GM18517 (cell line): ENCODE measurements at regions not wholly inside any gene's neighbourhood (a gene's known extent, or its start where the extent isn't known, plus 50 kb on each side); places are given as distances from the start of the nearest gene placed in this dataset.
A peak's percentile ranks its signal among the peaks of the same experiment; 100 is the strongest.

Experiments used
- ATAC-seq: cut with Tn5 transposase; IDR thresholded peaks from one replicate; pipeline ENCODE4 v1.9.1; 2021; ENCODE audit warnings: mild to moderate bottlenecking, moderate library complexity; ENCODE audit not compliant: unreplicated experiment

DNA sequence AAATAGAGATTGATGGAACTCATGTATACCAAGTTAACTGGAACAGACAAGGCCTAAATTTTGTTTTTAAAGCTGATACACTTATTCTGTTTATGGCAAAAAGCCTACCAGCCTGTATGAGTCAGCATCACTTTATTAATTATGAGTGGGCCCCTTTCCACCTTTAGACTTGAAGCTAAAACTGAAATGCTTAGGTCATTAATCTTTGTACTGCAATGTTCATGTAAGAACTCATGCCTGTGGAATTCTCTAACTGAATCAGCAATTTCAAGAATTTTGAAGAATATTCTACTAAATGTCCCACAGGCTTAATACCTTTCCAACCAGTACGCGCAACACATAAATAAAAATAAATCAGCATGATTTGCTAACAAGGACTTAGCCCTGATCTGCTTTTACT lies 140.2 kb upstream of the PHACTR1 start:
- no peak for ATAC-seq

GRCh38 chr6:12577124-12577850 lies 139.3 kb upstream of the PHACTR1 start:
- no peak for ATAC-seq

DNA sequence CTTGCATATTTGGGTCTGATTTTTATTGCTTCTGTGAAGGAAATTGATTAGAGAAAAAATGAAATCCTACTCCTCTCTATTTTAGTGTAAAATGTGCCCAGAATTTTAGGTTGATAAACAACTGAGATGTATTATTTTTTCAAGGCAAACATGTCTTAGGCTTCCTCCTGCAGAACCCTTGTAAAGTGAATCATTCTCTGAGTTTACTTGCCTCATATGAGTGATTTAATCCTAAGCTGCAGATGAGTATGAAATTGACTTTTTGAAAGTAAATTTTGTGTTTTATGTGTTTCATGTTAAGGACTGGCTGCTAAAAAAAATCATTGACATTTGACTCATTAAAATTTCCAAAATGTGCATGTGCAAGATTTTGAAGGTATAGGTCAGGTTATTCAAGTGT lies 138.5 kb upstream of the PHACTR1 start:
- ATAC-seq, result no peak

GRCh38 chr6:12578751-12579150 lies 137.8 kb upstream of the PHACTR1 start:
- ATAC-seq, result no peak

DNA sequence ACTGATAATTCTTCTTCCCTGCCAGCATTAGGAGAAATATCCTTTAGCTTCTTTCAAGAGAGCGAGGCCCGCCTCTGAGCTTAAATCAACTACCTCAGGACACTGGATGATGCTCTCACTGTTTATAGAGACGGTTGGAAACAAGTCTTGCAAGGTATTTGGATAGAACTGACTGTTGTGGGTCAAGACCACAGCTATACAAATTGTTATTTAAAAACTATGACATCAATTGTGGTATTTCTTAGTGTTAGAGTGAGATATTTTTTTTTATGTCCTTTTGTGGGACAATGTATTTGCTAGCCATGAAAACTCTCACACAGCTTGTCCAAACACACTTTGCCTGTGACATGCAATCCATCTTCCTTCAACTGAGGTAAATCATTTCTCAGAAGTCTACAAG lies 136.3 kb upstream of the PHACTR1 start:
- ATAC-seq, result no peak

- ATAC-seq, result no peak
These were observed 134.0 kb upstream of the PHACTR1 start for GRCh38 chr6:12582421-12583110.

DNA sequence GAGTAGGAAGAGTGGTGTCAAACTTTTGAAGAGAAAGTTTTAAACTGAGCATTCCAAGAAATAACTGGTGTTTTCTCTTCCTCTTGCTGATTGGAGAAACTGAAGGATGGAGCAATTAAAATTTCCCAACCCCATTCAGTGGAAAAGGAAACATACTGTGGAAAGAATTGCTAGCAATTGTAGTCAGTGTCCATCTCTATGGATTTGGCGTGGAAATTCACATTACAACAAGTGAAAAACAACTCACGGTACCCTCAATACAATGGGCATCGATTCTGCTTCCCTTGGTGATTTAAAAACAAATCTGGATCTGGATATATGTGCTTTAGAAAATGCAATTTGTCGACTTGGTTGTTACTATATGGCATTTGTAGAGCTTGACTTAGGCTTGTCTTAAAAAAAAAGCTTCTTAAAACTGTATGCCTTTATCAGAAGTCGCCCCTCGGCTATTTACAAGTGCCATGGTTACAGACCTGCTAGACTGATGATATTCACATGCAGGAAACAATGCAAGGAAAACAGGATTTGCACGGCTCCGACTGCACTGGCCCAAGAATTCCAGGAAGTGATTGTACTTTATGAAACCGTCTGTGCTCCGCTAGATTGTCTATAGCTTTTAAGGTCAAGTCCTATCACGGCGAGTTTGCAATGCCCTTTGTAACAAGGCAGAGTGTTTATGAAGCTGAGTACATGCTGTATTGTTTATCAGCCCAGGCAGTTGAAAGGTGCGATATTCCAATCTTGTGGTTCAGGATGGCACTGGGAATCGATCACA lies 131.7 kb upstream of the PHACTR1 start:
- no peak for ATAC-seq

GRCh38 chr6:12585497-12585958 lies 131.0 kb upstream of the PHACTR1 start:
- no peak for ATAC-seq

GRCh38 chr6:12586721-12587480 lies 129.7 kb upstream of the PHACTR1 start:
- no peak for ATAC-seq

DNA sequence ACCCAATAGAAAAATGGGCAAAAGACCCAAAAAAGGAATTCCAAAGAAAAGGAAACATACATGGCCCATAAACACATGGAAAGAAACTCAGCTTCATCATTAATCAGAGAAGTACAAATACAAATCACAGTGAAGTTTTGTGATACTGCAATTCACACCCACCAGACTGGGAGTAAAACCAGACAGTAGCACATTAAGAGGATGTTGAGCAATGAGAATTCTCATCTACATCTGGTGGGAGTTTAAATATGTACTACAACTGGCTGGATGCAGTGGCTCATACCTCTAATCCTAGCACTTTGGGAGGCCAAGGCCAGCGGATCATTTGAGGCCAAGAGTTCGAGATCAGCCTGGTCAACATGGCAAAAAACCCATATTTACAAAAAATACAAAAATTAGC lies 125.7 kb upstream of the PHACTR1 start:
- ATAC-seq, result no peak

- no peak for ATAC-seq
These were observed 123.9 kb upstream of the PHACTR1 start for GRCh38 chr6:12592634-12593033.

- no peak for ATAC-seq
These were observed 122.6 kb upstream of the PHACTR1 start for GRCh38 chr6:12593771-12594529.

DNA sequence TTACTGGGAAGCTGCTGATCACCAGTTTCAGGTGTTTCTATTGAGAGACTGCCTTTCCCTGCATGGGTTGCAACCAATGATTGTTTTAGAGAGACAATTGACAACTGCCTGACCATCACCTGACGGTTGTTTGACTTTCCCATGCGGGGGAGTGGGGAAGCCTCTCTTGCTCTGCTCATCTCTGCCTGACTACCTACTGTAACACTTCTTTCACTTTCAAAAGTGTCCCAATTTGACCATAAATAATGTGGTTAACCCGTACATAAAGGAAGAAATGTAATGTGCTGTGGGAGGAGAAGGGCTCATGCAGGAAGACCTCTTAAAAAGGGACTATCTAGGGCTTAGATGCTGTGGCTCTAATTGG lies 122.1 kb upstream of the PHACTR1 start:
- peak; percentile 43 for ATAC-seq

GRCh38 chr6:12595161-12595811 lies 121.3 kb upstream of the PHACTR1 start:
- peak; percentile 44 for ATAC-seq

- no peak for ATAC-seq
These were observed 119.8 kb upstream of the PHACTR1 start for GRCh38 chr6:12596731-12597130.

DNA sequence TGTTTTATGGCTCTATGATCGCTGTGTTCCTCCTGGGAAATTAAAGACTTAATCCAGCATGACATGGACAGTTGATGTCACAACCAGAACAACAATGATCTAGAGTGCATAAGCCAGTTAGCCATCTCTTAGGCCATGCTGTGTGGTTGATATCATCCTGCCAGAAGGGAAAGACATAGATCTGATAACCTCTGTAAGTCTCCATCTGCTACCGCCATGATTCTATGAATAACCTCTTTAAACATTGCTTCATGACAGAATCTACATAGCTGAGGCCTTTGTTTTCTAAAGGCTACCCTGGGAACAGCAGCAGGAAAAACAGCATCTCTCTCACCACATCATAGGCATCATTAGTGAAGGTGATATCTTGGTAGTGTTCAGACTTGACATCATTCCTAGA lies 117.6 kb upstream of the PHACTR1 start:
- no peak for ATAC-seq

DNA sequence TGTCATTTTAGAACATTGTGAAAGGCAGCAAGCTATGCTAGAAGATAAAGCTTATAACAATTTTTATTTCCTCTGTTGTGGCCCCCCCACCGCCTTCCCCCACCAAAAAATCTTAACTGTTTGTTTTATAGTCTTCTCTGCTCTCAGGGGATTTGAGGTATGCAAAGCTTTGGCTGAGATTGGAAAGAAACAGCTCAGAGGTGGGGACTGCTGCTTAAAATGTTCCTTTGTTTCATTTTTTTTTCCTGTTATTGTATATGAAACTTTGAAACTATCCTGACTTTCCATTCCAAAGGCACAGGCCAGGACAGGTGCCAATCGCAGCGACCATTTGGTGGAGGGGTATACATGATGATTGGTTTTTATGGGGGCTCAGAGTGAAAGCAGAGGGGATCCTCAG lies 114.7 kb upstream of the PHACTR1 start:
- no peak for ATAC-seq

DNA sequence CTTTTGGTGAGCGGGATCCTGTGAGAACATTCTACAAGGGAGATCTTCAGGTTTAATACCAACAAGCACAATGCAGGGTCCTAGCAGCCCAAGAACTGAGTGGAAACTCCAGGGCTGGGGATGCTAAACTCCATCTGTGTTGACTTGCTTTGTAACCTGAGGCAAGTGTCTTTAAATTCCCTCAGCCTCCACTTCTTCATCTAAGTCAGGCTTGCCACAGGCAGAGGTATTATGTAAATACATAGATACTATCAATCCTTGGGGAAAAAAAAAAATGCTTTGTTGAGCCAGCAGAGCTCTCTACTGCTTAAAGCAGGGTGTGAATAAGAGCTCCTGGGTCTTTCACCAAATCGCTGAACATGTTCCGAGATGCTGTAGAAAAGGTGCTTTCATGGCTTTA lies 114.2 kb upstream of the PHACTR1 start:
- ATAC-seq, result no peak

- ATAC-seq, result no peak
These were observed 113.5 kb upstream of the PHACTR1 start for GRCh38 chr6:12602951-12603672.
